ENCODE measurements at regions not wholly inside any gene's neighbourhood (a gene's known extent, or its start where the extent isn't known, plus 50 kb on each side); places are given as distances from the start of the nearest gene placed in this dataset.

DNA sequence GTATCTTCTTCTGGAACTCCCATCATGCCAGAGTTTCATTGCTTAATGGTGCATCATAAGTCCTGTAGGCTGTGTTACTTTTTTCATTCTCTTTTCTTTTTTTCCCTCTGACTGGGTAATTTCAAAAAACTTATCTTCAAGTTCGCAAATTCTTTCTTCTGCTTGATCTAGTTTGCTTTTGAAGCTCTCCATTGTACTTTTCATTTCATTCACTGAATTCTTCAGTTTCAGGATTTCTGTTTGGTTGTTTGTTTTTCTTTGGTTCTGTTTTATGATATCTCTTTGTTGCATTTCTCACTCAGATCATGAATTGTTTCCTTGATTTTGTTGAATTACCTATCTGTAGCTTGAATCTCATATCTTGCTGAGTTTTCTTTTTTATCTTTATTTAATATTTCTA is 83.3 kb upstream of the PRMT8 start:
- TF ChIP-seq Cebpa-rat (IDR thresholded peaks at IDR 0.05) = no peak
- Histone ChIP-seq H3K4me2 (no peak overlapping the region), H3K27ac (no peak overlapping the region), H3K4me3 (no peak overlapping the region), H4K20me1 (no peaks in the 10 kb centered on the region), H3K27me3 (no peaks in the 10 kb centered on the region), H3K9ac (no peak overlapping the region), H3K9me3 (replicated peaks in 1 of 11) (peaks cover 68 to 85% (median 81%) of the 10 kb centered on the region in 11 experiments), H3K36me3 (no peaks in the 10 kb centered on the region; a peak in 1 of 22 replicates), H3K4me1 (no peaks in the 10 kb centered on the region)

DNA sequence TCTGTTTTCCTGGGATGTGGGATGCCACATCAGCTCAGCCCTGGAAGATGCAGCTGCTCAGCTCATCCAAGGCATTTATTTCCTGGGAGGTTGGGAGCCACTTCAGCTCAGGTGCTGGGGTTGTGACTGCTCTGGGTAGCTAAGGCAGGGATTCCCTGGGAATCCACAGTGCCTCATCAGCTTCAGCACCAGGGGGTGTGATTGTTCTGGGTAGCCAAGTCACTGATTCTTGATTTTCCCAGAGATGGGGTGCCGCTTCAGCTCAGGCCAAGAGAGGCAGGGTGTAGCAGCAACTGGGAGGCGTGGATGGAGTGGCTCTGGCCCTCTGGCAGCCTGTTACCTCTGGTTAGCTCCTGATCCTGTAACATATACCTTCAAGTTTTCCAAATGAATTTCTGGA is 81.3 kb upstream of the PRMT8 start:
- H3K4me1 ChIP-seq = no peaks in the 10 kb centered on the region
- H3K4me3 ChIP-seq = no peak overlapping the region
- TF ChIP-seq Cebpa-rat (IDR thresholded peaks at IDR 0.05) = no peak
- H3K9ac ChIP-seq = no peak overlapping the region
- H3K36me3 ChIP-seq = no peaks in the 10 kb centered on the region; a peak in 1 of 22 replicates
- H3K27ac ChIP-seq = no peak overlapping the region
- no peaks in the 10 kb centered on the region for H3K27me3 ChIP-seq
- H3K9me3 ChIP-seq (replicated peaks in 1 of 11) = peaks cover 55 to 83% (median 73%) of the 10 kb centered on the region in 11 experiments
- H4K20me1 ChIP-seq = no peaks in the 10 kb centered on the region
- H3K4me2 ChIP-seq = no peak overlapping the region

DNA sequence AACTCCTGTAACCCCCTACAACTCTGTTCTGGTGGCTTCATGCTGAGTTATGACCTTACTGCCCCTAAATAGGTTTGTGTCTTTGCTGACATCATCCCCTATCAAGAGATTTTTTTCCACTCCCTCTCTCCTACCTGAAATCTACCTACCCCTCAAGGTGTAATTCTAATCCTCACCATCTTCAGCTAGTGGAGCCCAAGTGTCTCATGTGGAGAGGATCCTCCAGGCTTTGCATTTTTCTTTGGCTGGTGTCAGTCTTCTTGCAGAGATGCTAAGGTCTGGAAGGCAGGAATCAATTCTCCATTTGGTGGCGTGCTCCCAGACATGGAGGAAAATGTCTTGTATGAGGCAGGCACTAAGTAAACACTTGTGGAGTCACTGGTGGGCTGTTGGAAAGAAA is 74.8 kb upstream of the PRMT8 start:
- H3K4me1 ChIP-seq = no peaks in the 10 kb centered on the region
- no peak overlapping the region for H3K27ac ChIP-seq

DNA sequence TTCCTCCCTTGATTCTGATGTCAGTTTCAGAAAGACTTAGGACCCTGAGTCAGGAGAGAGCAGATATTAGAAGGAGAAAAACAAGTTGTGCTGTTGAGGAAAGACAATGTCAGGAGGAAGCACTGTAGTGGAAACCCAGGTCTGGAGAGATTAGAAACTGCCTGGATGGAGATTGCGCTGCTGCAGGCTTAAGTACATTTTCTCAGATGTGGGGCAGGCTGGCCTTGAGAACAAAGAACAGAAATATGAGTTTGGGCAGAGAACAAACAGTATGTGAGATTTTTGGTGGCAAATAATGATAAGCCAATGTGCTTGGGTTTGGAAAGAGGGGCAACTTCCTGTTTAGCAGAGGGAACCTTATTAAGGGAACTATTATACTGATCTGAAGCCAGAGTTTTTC is 74.3 kb upstream of the PRMT8 start:
- peaks cover 7 to 27% (median 20%) of the 10 kb centered on the region in 11 experiments; a peak in 20 of 22 replicates for H3K9me3 ChIP-seq (replicated peaks in 1 of 11)
- no peak overlapping the region for H3K27ac ChIP-seq
- no peak overlapping the region for H3K4me2 ChIP-seq
- no peaks in the 10 kb centered on the region for H3K27me3 ChIP-seq
- H4K20me1 ChIP-seq = no peaks in the 10 kb centered on the region
- no peaks in the 10 kb centered on the region for H3K4me1 ChIP-seq
- no peaks in the 10 kb centered on the region for H3K36me3 ChIP-seq
- H3K9ac ChIP-seq = no peak overlapping the region
- H3K4me3 ChIP-seq = no peak overlapping the region
- TF ChIP-seq Cebpa-rat (IDR thresholded peaks at IDR 0.05) = no peak

More for the DNA sequence above, 74.8 kb upstream of the PRMT8 start:
- no peak for TF ChIP-seq Cebpa-rat (IDR thresholded peaks at IDR 0.05)
- H3K27me3 ChIP-seq = no peaks in the 10 kb centered on the region
- H3K9me3 ChIP-seq (replicated peaks in 1 of 11) = peaks cover 7 to 31% (median 22%) of the 10 kb centered on the region in 11 experiments; a peak in 20 of 22 replicates
- H4K20me1 ChIP-seq = no peaks in the 10 kb centered on the region
- no peaks in the 10 kb centered on the region for H3K36me3 ChIP-seq
- no peak overlapping the region for H3K4me3 ChIP-seq
- H3K4me2 ChIP-seq = no peak overlapping the region
- no peak overlapping the region for H3K9ac ChIP-seq

DNA sequence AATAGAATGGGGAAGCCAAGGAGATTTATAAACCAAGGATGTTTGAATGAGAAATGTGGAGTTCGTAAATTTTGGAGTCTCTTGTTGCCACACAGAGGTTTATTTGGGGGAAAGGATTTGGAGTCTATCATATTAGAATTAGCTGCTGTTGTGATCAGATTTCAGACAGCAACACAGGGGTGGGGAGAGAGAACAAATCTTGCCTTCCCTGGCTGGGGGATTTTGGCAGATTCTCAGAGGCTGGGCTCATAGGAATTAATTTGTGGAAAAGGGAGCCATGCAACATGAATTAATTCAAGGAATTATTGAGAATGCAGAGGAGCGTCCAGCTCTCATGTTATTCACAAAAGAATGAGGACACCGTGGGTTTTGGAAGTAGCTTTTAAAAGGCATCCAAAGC is 73.9 kb upstream of the PRMT8 start:
- Histone ChIP-seq H4K20me1 (no peaks in the 10 kb centered on the region), H3K4me1 (no peaks in the 10 kb centered on the region), H3K9ac (no peak overlapping the region), H3K27ac (no peak overlapping the region), H3K36me3 (no peaks in the 10 kb centered on the region), H3K4me3 (no peak overlapping the region), H3K4me2 (no peak overlapping the region), H3K9me3 (replicated peaks in 1 of 11) (peaks cover 9 to 26% (median 21%) of the 10 kb centered on the region in 11 experiments), H3K27me3 (no peaks in the 10 kb centered on the region)
- TF ChIP-seq Cebpa-rat (IDR thresholded peaks at IDR 0.05) = no peak

DNA sequence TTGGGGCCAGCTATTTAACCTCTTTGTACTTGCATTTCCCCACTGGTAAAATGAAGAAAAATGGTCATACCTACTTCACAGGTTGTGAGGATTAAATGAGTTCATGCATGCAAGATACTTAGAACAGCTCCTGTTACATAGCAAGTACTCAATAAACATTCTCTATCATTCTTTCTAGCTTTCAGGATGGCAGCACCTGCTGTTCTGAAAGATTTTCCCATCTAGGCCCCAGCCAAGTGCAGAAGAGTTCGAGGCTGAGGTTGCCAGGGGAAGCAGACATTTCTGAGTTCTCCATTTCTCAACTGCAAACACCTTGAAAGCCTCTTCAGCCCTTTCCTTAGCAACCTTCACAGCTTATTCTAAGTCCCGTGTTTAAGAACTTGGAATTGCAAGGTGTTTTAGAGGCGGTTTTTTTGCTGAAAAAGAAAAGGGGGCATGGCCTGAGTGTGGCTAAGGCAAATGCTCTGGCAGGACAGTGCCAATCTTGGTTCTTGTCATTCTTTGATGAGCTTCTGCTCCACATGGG is 73.0 kb upstream of the PRMT8 start:
- no peak for TF ChIP-seq Cebpa-rat (IDR thresholded peaks at IDR 0.05)

DNA sequence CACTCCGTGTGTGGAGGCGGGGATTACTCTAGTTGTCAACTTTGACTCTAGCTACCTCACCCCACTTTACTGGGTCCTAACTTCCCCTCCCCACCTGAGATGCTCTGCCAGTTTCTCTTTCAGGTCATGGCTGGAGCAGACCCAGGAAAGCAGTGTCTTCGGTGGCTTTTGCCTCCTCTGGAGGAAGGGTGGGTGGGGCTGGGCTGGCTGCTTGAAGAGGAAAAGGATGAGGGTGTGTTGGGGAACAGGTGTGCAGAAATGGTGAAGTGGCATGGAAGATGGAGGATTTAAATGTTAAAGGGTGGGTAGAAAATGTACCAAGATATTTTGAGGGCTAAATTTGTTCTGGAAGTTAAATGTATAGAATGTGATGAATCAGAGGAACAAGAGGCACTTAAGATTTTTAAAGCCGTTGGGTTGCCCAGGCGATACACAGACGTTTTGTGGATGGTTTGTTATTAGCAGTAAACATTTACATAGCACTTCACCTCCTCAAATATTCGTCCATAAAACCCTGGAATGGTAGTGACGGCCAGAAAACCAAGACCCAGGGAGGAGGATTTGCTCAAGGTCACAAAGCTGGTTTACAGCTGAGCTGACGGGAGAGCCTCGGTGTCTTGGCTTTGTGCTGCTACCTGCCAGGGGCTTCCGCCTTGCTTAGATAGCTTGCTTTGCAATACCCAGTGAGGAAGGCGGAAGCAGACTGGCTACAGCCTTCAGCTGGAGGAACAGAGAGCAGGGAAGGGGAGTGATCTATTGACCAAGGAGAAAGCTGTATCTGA is 72.2 kb upstream of the PRMT8 start:
- Histone ChIP-seq H3K4me1 (no peaks in the 10 kb centered on the region), H3K9me3 (replicated peaks in 1 of 11) (peaks cover 23 to 39% (median 27%) of the 10 kb centered on the region in 11 experiments), H3K27ac (no peak overlapping the region), H3K4me3 (no peak overlapping the region), H3K36me3 (no peaks in the 10 kb centered on the region), H3K27me3 (no peaks in the 10 kb centered on the region), H4K20me1 (no peaks in the 10 kb centered on the region), H3K9ac (no peak overlapping the region), H3K4me2 (no peak overlapping the region)
- TF ChIP-seq Cebpa-rat (IDR thresholded peaks at IDR 0.05) = no peak

More for the DNA sequence above, 73.0 kb upstream of the PRMT8 start:
- H3K9me3 ChIP-seq (replicated peaks in 1 of 11) = peaks cover 17 to 33% (median 26%) of the 10 kb centered on the region in 11 experiments
- H3K4me2 ChIP-seq = no peak overlapping the region
- H3K27me3 ChIP-seq = no peaks in the 10 kb centered on the region
- H3K4me1 ChIP-seq = no peaks in the 10 kb centered on the region
- no peaks in the 10 kb centered on the region for H3K36me3 ChIP-seq
- no peak overlapping the region for H3K9ac ChIP-seq
- no peaks in the 10 kb centered on the region for H4K20me1 ChIP-seq
- no peak overlapping the region for H3K4me3 ChIP-seq
- H3K27ac ChIP-seq = no peak overlapping the region

DNA sequence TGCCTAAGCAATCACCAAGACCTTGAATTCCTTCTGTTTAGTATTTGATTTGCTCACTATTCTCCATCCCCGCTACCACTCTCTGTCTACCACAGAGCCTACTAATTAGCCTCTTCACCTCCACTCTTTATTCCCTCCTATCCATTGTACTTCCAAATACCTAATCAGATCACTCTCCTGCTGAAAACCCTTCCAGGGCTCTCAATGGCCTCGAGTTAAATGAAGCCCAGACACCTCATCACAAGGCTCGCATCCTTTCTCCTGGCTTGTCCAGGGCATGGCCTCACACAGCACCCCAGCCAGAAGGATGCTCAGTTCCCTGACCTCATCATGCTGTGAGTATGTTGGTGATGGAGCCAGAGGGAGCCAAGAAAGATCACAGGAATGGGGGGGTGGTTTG is 71.4 kb upstream of the PRMT8 start:
- Histone ChIP-seq H3K9ac (no peak overlapping the region), H3K27ac (no peak overlapping the region), H3K9me3 (replicated peaks in 1 of 11) (peaks cover 16 to 36% (median 20%) of the 10 kb centered on the region in 11 experiments), H3K4me2 (no peak overlapping the region), H3K36me3 (no peaks in the 10 kb centered on the region), H3K27me3 (no peaks in the 10 kb centered on the region), H4K20me1 (no peaks in the 10 kb centered on the region), H3K4me1 (no peaks in the 10 kb centered on the region), H3K4me3 (no peak overlapping the region)
- no peak for TF ChIP-seq Cebpa-rat (IDR thresholded peaks at IDR 0.05)

DNA sequence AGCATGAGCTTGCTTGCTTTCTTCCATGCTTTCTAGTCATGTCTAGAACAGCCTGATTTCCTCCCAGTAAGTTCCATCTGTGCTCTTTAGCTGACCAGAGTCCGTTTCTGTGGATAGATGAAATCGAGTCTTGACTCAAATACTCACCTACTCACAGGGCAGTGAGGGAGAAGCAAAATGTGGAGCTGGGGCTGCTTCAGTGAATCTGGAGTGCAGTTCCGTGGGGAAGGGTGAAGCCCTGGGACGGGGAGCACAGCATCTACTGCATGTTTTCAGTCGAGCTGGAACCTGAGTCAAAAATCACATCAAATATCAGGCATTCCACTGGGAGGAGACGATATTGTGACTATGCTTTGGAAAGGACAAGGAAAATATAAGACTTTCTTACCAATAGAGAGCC is 70.3 kb upstream of the PRMT8 start:
- Histone ChIP-seq H3K27ac (no peak overlapping the region), H3K4me3 (no peak overlapping the region), H3K27me3 (no peaks in the 10 kb centered on the region), H3K36me3 (no peaks in the 10 kb centered on the region), H3K9me3 (replicated peaks in 1 of 11) (peaks cover 7 to 28% (median 16%) of the 10 kb centered on the region in 11 experiments; a peak in 17 of 22 replicates), H3K4me1 (no peaks in the 10 kb centered on the region), H3K4me2 (no peak overlapping the region), H4K20me1 (no peaks in the 10 kb centered on the region), H3K9ac (no peak overlapping the region)
- TF ChIP-seq Cebpa-rat (IDR thresholded peaks at IDR 0.05) = no peak
